ENCODE measurements at regions not wholly inside any gene's neighbourhood (a gene's known extent, or its start where the extent isn't known, plus 50 kb on each side); places are given as distances from the start of the nearest gene placed in this dataset.

GRCh38 chr6:90870561-90870960 lies 283.7 kb upstream of the MAP3K7 start:
- intact Hi-C loops (cut with DNase I), result no loop called here
- no peaks in the 10 kb centered on the region for H3K9me3 ChIP-seq
- no peaks in the 10 kb centered on the region for H3K36me3 ChIP-seq (replicated peaks in 1 of 2; ENCODE audit: insufficient read depth in 1 of 2, low read depth in 2 of 2)
- no peak overlapping the region for H3K27ac ChIP-seq
- DNase-seq (no peak), ATAC-seq (no peak)
- no peaks in the 10 kb centered on the region for H3K27me3 ChIP-seq
- TF ChIP-seq CTCF (IDR thresholded peaks at IDR 0.05), result no peak
- no peak for TF ChIP-seq POLR2A (IDR thresholded peaks at IDR 0.05)
- no peaks in the 10 kb centered on the region for H3K4me1 ChIP-seq
- H3K4me3 ChIP-seq, result no peak overlapping the region
- WGBS, 2 donors, result 43 to 65% methylated on average over 1 of the region's 1 CpG

DNA sequence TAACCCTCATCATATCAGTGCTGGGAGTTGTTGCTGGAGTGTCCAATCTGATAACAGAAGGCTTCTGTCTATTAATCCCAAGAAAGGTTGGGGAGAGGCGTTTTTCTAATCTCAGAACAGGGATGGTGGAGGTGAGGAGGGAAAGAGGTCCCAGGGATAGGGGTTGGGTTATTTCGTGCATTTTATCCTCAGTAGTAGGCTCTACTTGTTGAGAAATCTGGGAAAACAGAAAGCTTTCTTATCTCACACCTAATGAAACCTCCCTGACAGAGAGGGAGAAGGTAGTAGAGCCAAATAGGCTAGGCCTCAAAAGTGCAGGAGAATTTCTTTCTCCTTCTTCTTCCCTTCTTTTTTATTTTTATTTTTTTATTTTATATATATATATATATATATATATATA lies 281.8 kb upstream of the MAP3K7 start:
- WGBS, 2 donors, result 51 to 55% methylated on average over 2 of the region's 2 CpGs
- Histone ChIP-seq H3K27ac (no peak overlapping the region), H3K27me3 (no peaks in the 10 kb centered on the region), H3K4me1 (no peaks in the 10 kb centered on the region), H3K4me3 (no peak overlapping the region), H3K9me3 (no peaks in the 10 kb centered on the region), H3K36me3 (replicated peaks in 1 of 2; ENCODE audit: insufficient read depth in 1 of 2, low read depth in 2 of 2) (no peaks in the 10 kb centered on the region)
- intact Hi-C loops (cut with DNase I), result no loop called here
- DNase-seq (no peak), ATAC-seq (no peak)
- TF ChIP-seq POLR2A (IDR thresholded peaks at IDR 0.05) (no peak), CTCF (IDR thresholded peaks at IDR 0.05) (no peak)

DNA sequence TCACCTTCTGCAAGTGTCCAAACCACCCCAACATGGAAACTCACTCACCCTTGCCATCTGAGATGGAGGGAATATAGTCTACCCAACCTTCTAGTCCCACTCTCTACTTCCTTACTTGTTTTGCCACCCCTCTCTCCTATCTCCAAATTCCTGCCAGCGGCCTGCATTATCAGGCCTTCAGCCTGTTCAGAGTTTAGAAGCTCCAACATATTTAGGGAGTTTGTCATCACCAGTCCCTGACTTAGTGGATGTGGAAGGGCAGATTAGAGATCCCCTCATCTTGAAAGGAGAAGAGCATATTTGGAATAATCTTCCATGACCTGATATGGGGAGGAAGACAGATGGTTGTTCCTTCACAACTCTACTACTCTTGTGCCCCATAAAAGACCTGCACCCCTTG lies 281.4 kb upstream of the MAP3K7 start:
- no peak overlapping the region for H3K4me3 ChIP-seq
- H3K36me3 ChIP-seq (replicated peaks in 1 of 2; ENCODE audit: insufficient read depth in 1 of 2, low read depth in 2 of 2), result no peaks in the 10 kb centered on the region
- no peak for DNase-seq
- H3K4me1 ChIP-seq, result no peaks in the 10 kb centered on the region
- intact Hi-C loops (cut with DNase I), result no loop called here
- no peaks in the 10 kb centered on the region for H3K27me3 ChIP-seq
- H3K9me3 ChIP-seq, result no peaks in the 10 kb centered on the region
- 88% methylated on average over 1 of the region's 1 CpG for WGBS, 2 donors
- H3K27ac ChIP-seq, result no peak overlapping the region
- no peak for ATAC-seq
- no peak for TF ChIP-seq POLR2A (IDR thresholded peaks at IDR 0.05)
- no peak for TF ChIP-seq CTCF (IDR thresholded peaks at IDR 0.05)

GRCh38 chr6:90865513-90865912 lies 278.6 kb upstream of the MAP3K7 start:
- Histone ChIP-seq H3K4me1 (no peaks in the 10 kb centered on the region), H3K9me3 (no peaks in the 10 kb centered on the region), H3K27me3 (no peaks in the 10 kb centered on the region), H3K36me3 (replicated peaks in 1 of 2; ENCODE audit: insufficient read depth in 1 of 2, low read depth in 2 of 2) (no peaks in the 10 kb centered on the region), H3K27ac (no peak overlapping the region), H3K4me3 (no peak overlapping the region)
- DNase-seq, result no peak
- no peak for ATAC-seq
- intact Hi-C loops (cut with DNase I), result no loop called here
- WGBS, 2 donors, result 65 to 87% methylated on average over 3 of the region's 3 CpGs
- TF ChIP-seq POLR2A (IDR thresholded peaks at IDR 0.05) (no peak), CTCF (IDR thresholded peaks at IDR 0.05) (no peak)

GRCh38 chr6:90863043-90863442 lies 276.2 kb upstream of the MAP3K7 start:
- H3K4me3 ChIP-seq, result no peak overlapping the region
- no peaks in the 10 kb centered on the region for H3K4me1 ChIP-seq
- ATAC-seq, result no peak
- TF ChIP-seq CTCF (IDR thresholded peaks at IDR 0.05) (no peak), POLR2A (IDR thresholded peaks at IDR 0.05) (no peak)
- no peaks in the 10 kb centered on the region for H3K36me3 ChIP-seq (replicated peaks in 1 of 2; ENCODE audit: insufficient read depth in 1 of 2, low read depth in 2 of 2)
- H3K9me3 ChIP-seq, result no peaks in the 10 kb centered on the region
- WGBS, 2 donors, result 83 to 95% methylated on average over 1 of the region's 1 CpG
- H3K27ac ChIP-seq, result no peak overlapping the region
- DNase-seq, result no peak
- intact Hi-C loops (cut with DNase I), result no loop called here
- no peaks in the 10 kb centered on the region for H3K27me3 ChIP-seq

Data from body of pancreas (tissue), 4 donors.